Hepatocyte (in vitro differentiated cells): ENCODE measurements at regions not wholly inside any gene's neighbourhood (a gene's known extent, or its start where the extent isn't known, plus 50 kb on each side); places are given as distances from the start of the nearest gene placed in this dataset.

Experiments used
- DNase-seq: peaks from one replicate; pipeline ENCODE4 v3.0.0-alpha.2; 2016; ENCODE audit warnings: low spot score
- H2AFZ ChIP-seq: fragments of 200-600 bp; sonication (generic); 2 replicates; pipeline ENCODE4 v1.6.0; 2016; ENCODE audit warnings: antibody characterized with exemption, mild to moderate bottlenecking
- H3K27ac ChIP-seq: fragments of 200-600 bp; sonication (generic); 2 replicates; pipeline ENCODE4 v1.5.1; 2016; ENCODE audit warnings: mild to moderate bottlenecking
- H3K27me3 ChIP-seq: fragments of 200-600 bp; sonication (generic); 2 replicates; pipeline ENCODE4 v1.6.1; 2016
- H3K36me3 ChIP-seq: fragments of 200-600 bp; sonication (generic); replicated peaks from 2 replicates; pipeline ENCODE4 v1.5.1; 2016; ENCODE audit warnings: low read depth; ENCODE audit not compliant: insufficient read depth
- H3K4me1 ChIP-seq: fragments of 200-600 bp; sonication (generic); 2 replicates; pipeline ENCODE4 v1.5.1; 2016; ENCODE audit warnings: mild to moderate bottlenecking, moderate library complexity; ENCODE audit not compliant: insufficient read depth
- H3K4me2 ChIP-seq: fragments of 200-600 bp; sonication (generic); 2 replicates; pipeline ENCODE4 v1.6.0; 2016
- H3K4me3 ChIP-seq: fragments of 200-600 bp; sonication (generic); 2 replicates; pipeline ENCODE4 v1.5.1; 2016; ENCODE audit warnings: mild to moderate bottlenecking
- H3K79me2 ChIP-seq: fragments of 200-600 bp; sonication (generic); 2 replicates; pipeline ENCODE4 v1.6.0; 2017; ENCODE audit warnings: mild to moderate bottlenecking
- H3K9me2 ChIP-seq: fragments of 200-600 bp; sonication (generic); replicated peaks from 2 replicates; pipeline ENCODE4 v1.6.0; 2017; ENCODE audit warnings: mild to moderate bottlenecking; ENCODE audit not compliant: insufficient read depth
- H3K9me3 ChIP-seq: fragments of 200-600 bp; sonication (generic); 2 replicates; pipeline ENCODE4 v1.5.1; 2016; ENCODE audit warnings: low read depth, mild to moderate bottlenecking
- H4K20me1 ChIP-seq: fragments of 200-600 bp; sonication (generic); 2 replicates; pipeline ENCODE4 v1.6.0; 2016; ENCODE audit warnings: mild to moderate bottlenecking; ENCODE audit not compliant: insufficient read depth, poor library complexity, severe bottlenecking
- CTCF ChIP-seq: fragments of 200-600 bp; sonication (generic); IDR thresholded peaks from 2 replicates; pipeline ENCODE4 v1.5.1; 2016; ENCODE audit warnings: antibody characterized with exemption, mild to moderate bottlenecking; ENCODE audit not compliant: poor library complexity
- EZH2 ChIP-seq: fragments of 200-600 bp; sonication (generic); IDR thresholded peaks from 2 replicates; pipeline ENCODE4 v1.6.1; 2016; ENCODE audit warnings: antibody characterized with exemption, mild to moderate bottlenecking, borderline replicate concordance
- EZH2phosphoT487 ChIP-seq: fragments of 200-600 bp; sonication (generic); IDR thresholded peaks from one replicate; pipeline ENCODE4 v1.6.1; 2018; ENCODE audit warnings: antibody characterized with exemption, mild to moderate bottlenecking, low read depth, moderate library complexity; ENCODE audit not compliant: unreplicated experiment, severe bottlenecking
- WGBS: methylation state at CpG from one replicate; pipeline ENCODE4 v1.1.6; 2016; ENCODE audit warnings: low lambda C conversion rate; ENCODE audit errors: missing lambda C conversion rate; 5-methylcytosine and 5-hydroxymethylcytosine counted together

DNA sequence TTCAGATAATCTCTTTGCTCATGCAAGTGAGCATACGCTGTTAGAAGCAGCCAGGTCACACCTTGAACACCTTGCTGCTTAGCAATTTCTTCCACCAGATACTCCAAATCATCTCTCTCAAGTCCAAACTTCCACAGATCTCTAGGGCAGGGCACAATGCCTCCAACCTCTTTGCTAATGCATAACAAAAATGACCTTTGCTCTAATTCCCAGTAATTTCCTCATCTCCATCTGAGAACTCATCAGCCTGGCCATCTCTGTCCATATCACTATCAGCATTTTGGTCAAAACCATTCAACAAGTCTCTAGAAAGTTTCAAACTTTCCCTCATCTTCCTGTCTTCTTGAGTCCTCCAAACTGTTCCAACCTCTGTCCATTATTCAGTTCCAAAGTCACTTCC, 139.3 kb upstream of the NR4A3 start:
- H3K36me3 ChIP-seq = no peaks in the 10 kb centered on the region
- H4K20me1 ChIP-seq = no peaks in the 10 kb centered on the region
- H3K4me3 ChIP-seq = no peak overlapping the region
- no peak overlapping the region for H3K4me2 ChIP-seq
- no peak overlapping the region for H2AFZ ChIP-seq
- 100% methylated on average over 1 of the region's 1 CpG for WGBS
- H3K9me3 ChIP-seq = no peaks in the 10 kb centered on the region
- TF ChIP-seq EZH2phosphoT487 (no peak), EZH2 (no peak), CTCF (no peak)
- no peaks in the 10 kb centered on the region for H3K9me2 ChIP-seq
- no peaks in the 10 kb centered on the region for H3K79me2 ChIP-seq
- DNase-seq = no peak
- no peak overlapping the region for H3K27ac ChIP-seq
- H3K4me1 ChIP-seq = peaks cover 14% of the 10 kb centered on the region
- no peaks in the 10 kb centered on the region for H3K27me3 ChIP-seq

- H3K4me3 ChIP-seq = no peak overlapping the region
- no peaks in the 10 kb centered on the region for H3K36me3 ChIP-seq
- no peak for DNase-seq
- H3K9me3 ChIP-seq = no peaks in the 10 kb centered on the region
- H3K27ac ChIP-seq = no peak overlapping the region
- no peaks in the 10 kb centered on the region for H4K20me1 ChIP-seq
- no peak for TF ChIP-seq EZH2
- TF ChIP-seq EZH2phosphoT487 = no peak
- no peak for TF ChIP-seq CTCF
- 83% methylated on average over 2 of the region's 2 CpGs for WGBS
- H2AFZ ChIP-seq = no peak overlapping the region
- H3K79me2 ChIP-seq = no peaks in the 10 kb centered on the region
- no peak overlapping the region for H3K4me2 ChIP-seq
- H3K4me1 ChIP-seq = peaks cover 14% of the 10 kb centered on the region
- H3K9me2 ChIP-seq = no peaks in the 10 kb centered on the region
- H3K27me3 ChIP-seq = no peaks in the 10 kb centered on the region
These were observed 138.8 kb upstream of the NR4A3 start for GRCh38 chr9:99682870-99683269.

GRCh38 chr9:99690573-99690972, 131.1 kb upstream of the NR4A3 start:
- H3K27ac ChIP-seq = no peak overlapping the region
- H3K9me2 ChIP-seq = no peaks in the 10 kb centered on the region
- H3K9me3 ChIP-seq = no peaks in the 10 kb centered on the region
- DNase-seq = no peak
- H3K4me3 ChIP-seq = no peak overlapping the region
- no peaks in the 10 kb centered on the region for H4K20me1 ChIP-seq
- H3K36me3 ChIP-seq = no peaks in the 10 kb centered on the region
- no peak for TF ChIP-seq EZH2phosphoT487
- no peaks in the 10 kb centered on the region for H3K27me3 ChIP-seq
- no peak overlapping the region for H3K4me2 ChIP-seq
- H2AFZ ChIP-seq = no peak overlapping the region
- 85% methylated on average over 4 of the region's 4 CpGs for WGBS
- H3K79me2 ChIP-seq = no peaks in the 10 kb centered on the region
- peaks cover 5% of the 10 kb centered on the region for H3K4me1 ChIP-seq

GRCh38 chr9:99693888-99694287, 127.8 kb upstream of the NR4A3 start:
- no peaks in the 10 kb centered on the region for H3K36me3 ChIP-seq
- no peak overlapping the region for H3K4me3 ChIP-seq
- peaks cover 5% of the 10 kb centered on the region for H3K4me1 ChIP-seq
- H3K27ac ChIP-seq = no peak overlapping the region
- no peaks in the 10 kb centered on the region for H3K9me3 ChIP-seq
- TF ChIP-seq EZH2phosphoT487 (no peak), EZH2 (no peak), CTCF (no peak)
- DNase-seq = no peak
- no peaks in the 10 kb centered on the region for H3K27me3 ChIP-seq
- no peak overlapping the region for H3K4me2 ChIP-seq
- no peaks in the 10 kb centered on the region for H4K20me1 ChIP-seq
- H2AFZ ChIP-seq = no peak overlapping the region
- 88% methylated on average over 3 of the region's 3 CpGs for WGBS
- no peaks in the 10 kb centered on the region for H3K79me2 ChIP-seq
- no peaks in the 10 kb centered on the region for H3K9me2 ChIP-seq
